H9 (cell line): ENCODE measurements at regions not wholly inside any gene's neighbourhood (a gene's known extent, or its start where the extent isn't known, plus 50 kb on each side); places are given as distances from the start of the nearest gene placed in this dataset.

Experiments
- DNase-seq: peaks from one replicate; pipeline ENCODE4 v3.0.0-alpha.2; 2017
- H2AFZ ChIP-seq: one replicate; pipeline ENCODE4 v1.6.1; 2013; ENCODE audit warnings: mild to moderate bottlenecking, low read length, control low read depth, moderate library complexity
- H2AK5ac ChIP-seq: 2 replicates; pipeline ENCODE4 v1.6.1; 2013; ENCODE audit warnings: low read length, control low read depth, mixed read lengths; ENCODE audit not compliant: insufficient read length
- H2BK120ac ChIP-seq: one replicate; pipeline ENCODE4 v1.6.1; 2013; ENCODE audit warnings: low read depth, mild to moderate bottlenecking, low read length, control low read depth, inconsistent platforms; ENCODE audit not compliant: poor library complexity, severe bottlenecking
- H2BK12ac ChIP-seq: 2 replicates; pipeline ENCODE4 v1.6.1; 2013; ENCODE audit warnings: low read length, control low read depth, mixed read lengths, low read depth; ENCODE audit not compliant: insufficient read length
- H2BK15ac ChIP-seq: 2 replicates; pipeline ENCODE4 v1.6.1; 2013; ENCODE audit warnings: low read depth, low read length, control low read depth
- H2BK20ac ChIP-seq: one replicate; pipeline ENCODE4 v1.6.1; 2013; ENCODE audit warnings: low read depth, mild to moderate bottlenecking, low read length, control low read depth, inconsistent platforms; ENCODE audit not compliant: poor library complexity, severe bottlenecking
- H2BK5ac ChIP-seq: 2 replicates; pipeline ENCODE4 v1.6.1; 2013; ENCODE audit warnings: low read length, control low read depth, mixed read lengths; ENCODE audit not compliant: insufficient read length
- H3K14ac ChIP-seq: 2 replicates; pipeline ENCODE4 v1.6.1; 2013; ENCODE audit warnings: low read length, control low read depth; ENCODE audit not compliant: insufficient read depth
- H3K18ac ChIP-seq: 2 replicates; pipeline ENCODE4 v1.6.1; 2013; ENCODE audit warnings: low read depth, mild to moderate bottlenecking, mixed read lengths, low read length, control low read depth; ENCODE audit not compliant: insufficient read length
- H3K23ac ChIP-seq: 2 replicates; pipeline ENCODE4 v1.6.1; 2013; ENCODE audit warnings: low read length, control low read depth, mixed read lengths, low read depth; ENCODE audit not compliant: insufficient read length
- H3K23me2 ChIP-seq: 2 replicates; pipeline ENCODE4 v1.6.1; 2013; ENCODE audit warnings: low read depth, mild to moderate bottlenecking, mixed read lengths, low read length, control low read depth; ENCODE audit not compliant: insufficient read length, poor library complexity, severe bottlenecking
- H3K27ac ChIP-seq: 2 replicates; pipeline ENCODE4 v1.5.1; 2013; ENCODE audit warnings: low read length, control low read depth, mixed read lengths, low read depth; ENCODE audit not compliant: insufficient read length
- H3K27me3 ChIP-seq: 2 replicates; pipeline ENCODE4 v1.6.1; 2013; ENCODE audit warnings: low read length, control low read depth, inconsistent platforms; ENCODE audit not compliant: insufficient read depth
- H3K4ac ChIP-seq: 2 replicates; pipeline ENCODE4 v1.6.1; 2013; ENCODE audit warnings: low read depth, mild to moderate bottlenecking, control low read depth, inconsistent platforms, low read length, moderate library complexity
- H3K4me1 ChIP-seq: 2 replicates; pipeline ENCODE4 v1.6.1; 2013; ENCODE audit warnings: low read length, control low read depth, inconsistent platforms; ENCODE audit not compliant: insufficient read depth
- H3K4me2 ChIP-seq: 2 replicates; pipeline ENCODE4 v1.6.1; 2013; ENCODE audit warnings: low read length, control low read depth, mixed read lengths; ENCODE audit not compliant: insufficient read length, insufficient read depth
- H3K56ac ChIP-seq: 2 replicates; pipeline ENCODE4 v1.6.1; 2013; ENCODE audit warnings: low read depth, mild to moderate bottlenecking, mixed read lengths, low read length, control low read depth; ENCODE audit not compliant: insufficient read length
- H3K79me1 ChIP-seq: 2 replicates; pipeline ENCODE4 v1.6.1; 2013; ENCODE audit warnings: low read depth, mild to moderate bottlenecking, moderate library complexity, low read length, control low read depth, inconsistent platforms; ENCODE audit not compliant: insufficient read depth, poor library complexity, severe bottlenecking
- H3K79me2 ChIP-seq: 2 replicates; pipeline ENCODE4 v1.6.1; 2013; ENCODE audit warnings: low read length, control low read depth, inconsistent platforms; ENCODE audit not compliant: insufficient read depth
- H3K9ac ChIP-seq: 2 replicates; pipeline ENCODE4 v1.6.1; 2013; ENCODE audit warnings: low read length, control low read depth, mixed read lengths; ENCODE audit not compliant: insufficient read length; ENCODE audit errors: extremely low read depth
- H3K9me3 ChIP-seq: one replicate; pipeline ENCODE4 v1.6.1; 2013; ENCODE audit warnings: low read depth, low read length, inconsistent platforms; ENCODE audit not compliant: control insufficient read depth
- H3T11ph ChIP-seq: one replicate; pipeline ENCODE4 v1.6.1; 2013; ENCODE audit warnings: mild to moderate bottlenecking, low read length, control low read depth, inconsistent platforms
- H4K20me1 ChIP-seq: one replicate; pipeline ENCODE4 v1.6.1; 2013; ENCODE audit not compliant: control insufficient read depth, insufficient read length, insufficient read depth
- H4K5ac ChIP-seq: 2 replicates; pipeline ENCODE4 v1.6.1; 2013; ENCODE audit warnings: low read depth, mild to moderate bottlenecking, mixed read lengths, low read length, control low read depth; ENCODE audit not compliant: insufficient read length
- H4K8ac ChIP-seq: replicated peaks from 2 replicates; pipeline ENCODE4 v1.6.1; 2013; ENCODE audit warnings: low read length, control low read depth, mixed read lengths, low read depth; ENCODE audit not compliant: insufficient read length
- H4K91ac ChIP-seq: 2 replicates; pipeline ENCODE4 v1.6.1; 2013; ENCODE audit warnings: low read depth, mild to moderate bottlenecking, moderate library complexity, mixed read lengths, low read length, control low read depth; ENCODE audit not compliant: insufficient read length
- H3K27ac Mint-ChIP-seq, 3 experiments: 2 replicates in 2 of 3; 3 replicates in 1 of 3; pipeline ENCODE4 v1.8.0; 2020 to 2021; ENCODE audit warnings: mixed read lengths in 3 of 3, mild to moderate bottlenecking in 1 of 3, moderate library complexity in 1 of 3
- H3K27me3 Mint-ChIP-seq: 2 replicates; pipeline ENCODE4 v1.8.0; 2021; ENCODE audit warnings: low read depth, mild to moderate bottlenecking, moderate library complexity, mixed read lengths
- H3K36me3 Mint-ChIP-seq, 3 experiments: 2 replicates in 2 of 3; 3 replicates in 1 of 3; pipeline ENCODE4 v1.8.0; 2020 to 2021; ENCODE audit warnings: low read depth in 3 of 3, mixed read lengths in 3 of 3; ENCODE audit not compliant: insufficient read depth in 1 of 3
- H3K4me1 Mint-ChIP-seq, 2 experiments: 2 replicates each; pipeline ENCODE4 v1.8.0; 2020; ENCODE audit warnings: mixed read lengths in 2 of 2
- H3K4me3 Mint-ChIP-seq, 2 experiments: 2 replicates in 1 of 2; 3 replicates in 1 of 2; pipeline ENCODE4 v1.8.0; 2020 to 2021; ENCODE audit warnings: mild to moderate bottlenecking in 2 of 2, mixed read lengths in 2 of 2, moderate library complexity in 1 of 2
- H3K9me3 Mint-ChIP-seq, 2 experiments: 2 replicates in 1 of 2; 3 replicates in 1 of 2; pipeline ENCODE4 v1.8.0; 2020; ENCODE audit warnings: mild to moderate bottlenecking in 2 of 2, mixed read lengths in 2 of 2, moderate library complexity in 1 of 2
- CTCF ChIP-seq: fragments of 200-600 bp; sonication (generic); conservative IDR thresholded peaks from 3 replicates; pipeline ENCODE4 v1.8.0; 2021; ENCODE audit warnings: antibody characterized with exemption, mild to moderate bottlenecking
- WGBS: extraction: QIAGEN DNeasy Blood & Tissue Kit; methylation state at CpG from one replicate; pipeline ENCODE4 v1.1.7; 2013; ENCODE audit warnings: missing lambda C conversion rate, low lambda C conversion rate, mixed read lengths; ENCODE audit not compliant: insufficient read length; ENCODE audit errors: extremely low coverage; 5-methylcytosine and 5-hydroxymethylcytosine counted together

DNA sequence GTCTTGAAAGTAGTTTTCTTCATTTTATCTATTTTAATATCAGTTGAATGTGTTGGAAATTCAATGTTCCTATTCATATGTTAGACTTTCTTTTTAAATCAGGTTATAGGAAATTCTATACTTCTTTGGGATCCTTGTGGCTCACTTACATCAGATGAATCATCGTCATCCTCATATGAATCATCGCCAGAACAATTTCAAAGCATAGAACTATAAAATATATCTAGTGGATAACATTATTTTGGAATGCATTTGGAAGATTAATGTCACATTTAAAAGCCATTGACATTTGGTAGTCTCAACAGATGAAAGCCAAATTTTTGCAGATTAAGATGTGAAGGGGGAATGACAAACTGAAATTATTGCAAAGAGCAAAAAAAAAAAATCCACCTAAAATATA is 94.1 kb downstream of the FAM161A start:
- no peak overlapping the region for H3K23ac ChIP-seq
- H2BK12ac ChIP-seq: no peak overlapping the region
- H2BK20ac ChIP-seq: no peak overlapping the region
- Mint-ChIP-seq H3K4me3 (no peak overlapping the region), H3K27me3 (peaks cover 10% of the 10 kb centered on the region), H3K9me3 (peaks cover 3% of the 10 kb centered on the region in 2 experiments; a peak in 2 of 5 replicates), H3K4me1 (0 out of 4 replicates have a peak, but pooled peaks cover 2 to 5% of the 10 kb centered on the region in 2 experiments), H3K27ac (no peak overlapping the region), H3K36me3 (no peaks in the 10 kb centered on the region)
- no peak overlapping the region for H2AFZ ChIP-seq
- H3K56ac ChIP-seq: no peak overlapping the region
- no peaks in the 10 kb centered on the region for H3K4me1 ChIP-seq
- no peaks in the 10 kb centered on the region for H4K20me1 ChIP-seq
- no peaks in the 10 kb centered on the region for H3K9me3 ChIP-seq
- H3K23me2 ChIP-seq: peaks cover 4% of the 10 kb centered on the region
- no peak overlapping the region for H3T11ph ChIP-seq
- no peak overlapping the region for H3K4me2 ChIP-seq
- no peaks in the 10 kb centered on the region for H3K79me1 ChIP-seq
- no peak overlapping the region for H3K18ac ChIP-seq
- H4K8ac ChIP-seq: no peak overlapping the region
- WGBS: no CpG with 5 or more reads among the region's 2 CpGs
- H3K27me3 ChIP-seq: no peaks in the 10 kb centered on the region
- H4K91ac ChIP-seq: no peak overlapping the region
- no peak overlapping the region for H4K5ac ChIP-seq
- TF ChIP-seq CTCF: no peak
- no peaks in the 10 kb centered on the region for H3K79me2 ChIP-seq
- H3K14ac ChIP-seq: no peak overlapping the region
- H2AK5ac ChIP-seq: no peak overlapping the region
- H3K4ac ChIP-seq: no peak overlapping the region
- H2BK5ac ChIP-seq: no peak overlapping the region
- H3K9ac ChIP-seq: no peak overlapping the region
- H3K27ac ChIP-seq: no peak overlapping the region
- no peak overlapping the region for H2BK120ac ChIP-seq
- no peak overlapping the region for H2BK15ac ChIP-seq
- no peak for DNase-seq
